Mesenchymal stem cell (in vitro differentiated cells and primary cell): ENCODE measurements at regions not wholly inside any gene's neighbourhood (a gene's known extent, or its start where the extent isn't known, plus 50 kb on each side); places are given as distances from the start of the nearest gene placed in this dataset.

Source experiments
- DNase-seq: peaks from one replicate; pipeline ENCODE4 v3.0.0-alpha.2; 2013
- H2AFZ ChIP-seq: one replicate; pipeline ENCODE4 v1.6.1; 2013; ENCODE audit warnings: low read depth, mild to moderate bottlenecking, control low read depth, inconsistent platforms, low read length, moderate library complexity
- H2AK5ac ChIP-seq: 2 replicates; pipeline ENCODE4 v1.6.1; 2013; ENCODE audit warnings: low read length, moderate library complexity, mild to moderate bottlenecking, inconsistent platforms; ENCODE audit not compliant: severe bottlenecking
- H2BK120ac ChIP-seq: one replicate; pipeline ENCODE4 v1.6.1; 2013; ENCODE audit warnings: low read depth, mild to moderate bottlenecking, inconsistent platforms, low read length, moderate library complexity
- H2BK12ac ChIP-seq, 2 experiments: one replicate each; pipeline ENCODE4 v1.6.1; 2013; ENCODE audit warnings: inconsistent platforms in 2 of 2, low read length in 2 of 2, mild to moderate bottlenecking in 2 of 2, moderate library complexity in 2 of 2, control low read depth in 1 of 2
- H2BK15ac ChIP-seq: one replicate; pipeline ENCODE4 v1.6.1; 2013; ENCODE audit warnings: mild to moderate bottlenecking, low read depth, inconsistent platforms; ENCODE audit not compliant: poor library complexity, severe bottlenecking
- H2BK5ac ChIP-seq: 2 replicates; pipeline ENCODE4 v1.6.1; 2013; ENCODE audit warnings: low read depth, mild to moderate bottlenecking, low read length, control low read depth, inconsistent platforms; ENCODE audit not compliant: poor library complexity, severe bottlenecking
- H3K14ac ChIP-seq, 2 experiments: one replicate each; pipeline ENCODE4 v1.6.1; 2013; ENCODE audit warnings: inconsistent platforms in 2 of 2, low read length in 2 of 2, control low read depth in 1 of 2, mild to moderate bottlenecking in 1 of 2, moderate library complexity in 1 of 2
- H3K18ac ChIP-seq, 2 experiments: one replicate each; pipeline ENCODE4 v1.6.1; 2013; ENCODE audit warnings: inconsistent platforms in 2 of 2, low read length in 2 of 2, control low read depth in 1 of 2, low read depth in 1 of 2, mild to moderate bottlenecking in 1 of 2
- H3K23ac ChIP-seq, 2 experiments: one replicate each; pipeline ENCODE4 v1.6.1; 2013; ENCODE audit warnings: inconsistent platforms in 2 of 2, low read length in 2 of 2, mild to moderate bottlenecking in 2 of 2, moderate library complexity in 2 of 2, control low read depth in 1 of 2
- H3K27ac ChIP-seq: 2 replicates; pipeline ENCODE4 v1.5.1; 2013; ENCODE audit warnings: mild to moderate bottlenecking, moderate library complexity, low read length, control low read depth, inconsistent platforms; ENCODE audit not compliant: poor library complexity, severe bottlenecking
- H3K27me3 ChIP-seq, 2 experiments: 2 replicates each; pipeline versions ENCODE4 v1.6.1 to v1.7.0; 2013; ENCODE audit warnings: low read length in 2 of 2, mild to moderate bottlenecking in 2 of 2, moderate library complexity in 2 of 2, control low read depth in 1 of 2, inconsistent platforms in 1 of 2; ENCODE audit not compliant: control insufficient read depth in 1 of 2, insufficient read depth in 1 of 2
- H3K36me3 ChIP-seq, 2 experiments: 2 replicates each; pipeline versions ENCODE4 v1.6.1 to v1.7.0; 2013; ENCODE audit warnings: low read length in 2 of 2, control low read depth in 1 of 2, inconsistent platforms in 1 of 2, low read depth in 1 of 2, mild to moderate bottlenecking in 1 of 2; ENCODE audit not compliant: insufficient read depth in 2 of 2, control insufficient read depth in 1 of 2
- H3K4ac ChIP-seq, 2 experiments: one replicate each; pipeline ENCODE4 v1.6.1; 2013; ENCODE audit warnings: inconsistent platforms in 2 of 2, low read length in 2 of 2, mild to moderate bottlenecking in 2 of 2, moderate library complexity in 2 of 2, control low read depth in 1 of 2, low read depth in 1 of 2
- H3K4me1 ChIP-seq: 2 replicates; pipeline ENCODE4 v1.6.1; 2013; ENCODE audit warnings: low read depth, low read length, control low read depth; ENCODE audit not compliant: control insufficient read depth, insufficient read depth
- H3K4me2 ChIP-seq: 2 replicates; pipeline ENCODE4 v1.6.1; 2013; ENCODE audit warnings: low read length, mild to moderate bottlenecking, inconsistent platforms; ENCODE audit not compliant: poor library complexity, severe bottlenecking
- H3K4me3 ChIP-seq, 2 experiments: 2 replicates each; pipeline versions ENCODE4 v1.5.1 to v1.7.0; 2013; ENCODE audit warnings: low read length in 2 of 2, mild to moderate bottlenecking in 2 of 2, control low read depth in 1 of 2, low read depth in 1 of 2; ENCODE audit not compliant: insufficient read depth in 1 of 2
- H3K79me1 ChIP-seq: replicated peaks from 2 replicates; pipeline ENCODE4 v1.6.1; 2013; ENCODE audit warnings: mild to moderate bottlenecking, control low read depth, low read length, inconsistent platforms; ENCODE audit not compliant: poor library complexity, severe bottlenecking
- H3K9ac ChIP-seq: 2 replicates; pipeline ENCODE4 v1.7.0; 2013; ENCODE audit warnings: mild to moderate bottlenecking, low read length, moderate library complexity
- H3K9me3 ChIP-seq: 2 replicates; pipeline ENCODE4 v1.7.0; 2013; ENCODE audit warnings: mild to moderate bottlenecking, low read length; ENCODE audit not compliant: control insufficient read depth
- H4K8ac ChIP-seq: one replicate; pipeline ENCODE4 v1.6.1; 2013; ENCODE audit warnings: inconsistent platforms, mild to moderate bottlenecking, low read length, moderate library complexity
- H4K91ac ChIP-seq: one replicate; pipeline ENCODE4 v1.6.1; 2013; ENCODE audit warnings: mild to moderate bottlenecking, low read length, inconsistent platforms
- WGBS: methylation state at CpG from one replicate; pipeline ENCODE4 v1.1.7; 2013; ENCODE audit warnings: mixed read lengths; 5-methylcytosine and 5-hydroxymethylcytosine counted together

GRCh38 chr4:170193496-170193895, 103.7 kb upstream of the AADAT start:
- no peak overlapping the region for H2AFZ ChIP-seq
- H3K23ac ChIP-seq = no peak overlapping the region
- H2BK15ac ChIP-seq = no peak overlapping the region
- H3K4me2 ChIP-seq = no peak overlapping the region
- no peaks in the 10 kb centered on the region for H3K27me3 ChIP-seq
- H4K8ac ChIP-seq = no peak overlapping the region
- no peak overlapping the region for H3K14ac ChIP-seq
- no peak overlapping the region for H3K4me3 ChIP-seq
- H3K9me3 ChIP-seq = no peaks in the 10 kb centered on the region
- no peak overlapping the region for H2BK12ac ChIP-seq
- no peaks in the 10 kb centered on the region for H3K79me1 ChIP-seq
- H2BK5ac ChIP-seq = no peak overlapping the region
- H2AK5ac ChIP-seq = no peak overlapping the region
- no peak overlapping the region for H3K4ac ChIP-seq
- DNase-seq = no peak
- H4K91ac ChIP-seq = no peak overlapping the region
- H3K4me1 ChIP-seq = no peaks in the 10 kb centered on the region
- no peak overlapping the region for H2BK120ac ChIP-seq
- H3K18ac ChIP-seq = no peak overlapping the region
- H3K9ac ChIP-seq = no peak overlapping the region
- H3K36me3 ChIP-seq = no peaks in the 10 kb centered on the region
- no peak overlapping the region for H3K27ac ChIP-seq
- 52% methylated on average over 6 of the region's 6 CpGs for WGBS

GRCh38 chr4:170190265-170190664, 100.5 kb upstream of the AADAT start:
- no peak overlapping the region for H2BK5ac ChIP-seq
- H3K27me3 ChIP-seq = no peaks in the 10 kb centered on the region
- WGBS = 100% methylated on average over 1 of the region's 1 CpG
- H3K4me1 ChIP-seq = no peaks in the 10 kb centered on the region
- no peak overlapping the region for H3K14ac ChIP-seq
- no peak overlapping the region for H2AK5ac ChIP-seq
- H4K91ac ChIP-seq = no peak overlapping the region
- no peaks in the 10 kb centered on the region for H3K9me3 ChIP-seq
- no peak overlapping the region for H3K9ac ChIP-seq
- no peak overlapping the region for H3K4me2 ChIP-seq
- H2BK120ac ChIP-seq = no peak overlapping the region
- H2AFZ ChIP-seq = no peak overlapping the region
- no peak for DNase-seq
- H3K4ac ChIP-seq = no peak overlapping the region
- H3K18ac ChIP-seq = no peak overlapping the region
- H4K8ac ChIP-seq = no peak overlapping the region
- no peak overlapping the region for H3K23ac ChIP-seq
- H3K27ac ChIP-seq = no peak overlapping the region
- H2BK12ac ChIP-seq = no peak overlapping the region
- no peaks in the 10 kb centered on the region for H3K79me1 ChIP-seq
- no peak overlapping the region for H3K4me3 ChIP-seq
- no peaks in the 10 kb centered on the region for H3K36me3 ChIP-seq
- no peak overlapping the region for H2BK15ac ChIP-seq

- H3K27me3 ChIP-seq = peaks cover 0 to 2% of the 10 kb centered on the region in 2 experiments
- H3K9ac ChIP-seq = no peak overlapping the region
- no peak overlapping the region for H2AK5ac ChIP-seq
- no peak overlapping the region for H2BK12ac ChIP-seq
- H3K18ac ChIP-seq = no peak overlapping the region
- H3K4me2 ChIP-seq = no peak overlapping the region
- H2BK120ac ChIP-seq = no peak overlapping the region
- H4K8ac ChIP-seq = no peak overlapping the region
- H2BK5ac ChIP-seq = no peak overlapping the region
- H3K9me3 ChIP-seq = no peaks in the 10 kb centered on the region
- H3K4ac ChIP-seq = no peak overlapping the region
- H3K4me1 ChIP-seq = no peaks in the 10 kb centered on the region
- no peak overlapping the region for H4K91ac ChIP-seq
- no peaks in the 10 kb centered on the region for H3K36me3 ChIP-seq
- H3K4me3 ChIP-seq = no peak overlapping the region
- no peak for DNase-seq
- H3K23ac ChIP-seq = no peak overlapping the region
- H2BK15ac ChIP-seq = no peak overlapping the region
- H3K14ac ChIP-seq = no peak overlapping the region
- WGBS = 53% methylated on average over 1 of the region's 1 CpG
- no peaks in the 10 kb centered on the region for H3K79me1 ChIP-seq
- no peak overlapping the region for H3K27ac ChIP-seq
- H2AFZ ChIP-seq = no peak overlapping the region
These were observed 81.1 kb upstream of the AADAT start for GRCh38 chr4:170170861-170171260.

GRCh38 chr4:170169699-170170098, 79.9 kb upstream of the AADAT start:
- H3K23ac ChIP-seq = no peak overlapping the region
- H2AFZ ChIP-seq = no peak overlapping the region
- 81% methylated on average over 3 of the region's 3 CpGs for WGBS

More at GRCh38 chr4:170169699-170170098, 79.9 kb upstream of the AADAT start:
- peaks cover 0 to 2% of the 10 kb centered on the region in 2 experiments for H3K27me3 ChIP-seq
- H3K27ac ChIP-seq = no peak overlapping the region
- H3K9me3 ChIP-seq = no peaks in the 10 kb centered on the region
- H4K91ac ChIP-seq = no peak overlapping the region
- H3K79me1 ChIP-seq = no peaks in the 10 kb centered on the region
- H3K4me2 ChIP-seq = no peak overlapping the region
- no peak overlapping the region for H2BK15ac ChIP-seq
- H2BK120ac ChIP-seq = no peak overlapping the region
- no peak for DNase-seq
- H3K4me1 ChIP-seq = no peaks in the 10 kb centered on the region
- no peak overlapping the region for H2BK5ac ChIP-seq
- no peak overlapping the region for H3K18ac ChIP-seq
- H2AK5ac ChIP-seq = no peak overlapping the region
- no peak overlapping the region for H3K4me3 ChIP-seq
- no peak overlapping the region for H2BK12ac ChIP-seq
- H3K9ac ChIP-seq = no peak overlapping the region
- no peaks in the 10 kb centered on the region for H3K36me3 ChIP-seq
- no peak overlapping the region for H4K8ac ChIP-seq
- no peak overlapping the region for H3K14ac ChIP-seq
- no peak overlapping the region for H3K4ac ChIP-seq
